Gastrocnemius medialis (tissue), 4 donors: ENCODE measurements at regions not wholly inside any gene's neighbourhood (a gene's known extent, or its start where the extent isn't known, plus 50 kb on each side); places are given as distances from the start of the nearest gene placed in this dataset.

Experiments
- CTCF ChIP-seq, 5 experiments: fragments of 450-650 bp in 3 of 5; fragments of 200-600 bp in 2 of 5; sonication (generic) in 2 of 5; IDR thresholded peaks in 4 of 5; conservative IDR thresholded peaks in 1 of 5; 1 replicate in 4 of 5; 2 replicates in 1 of 5; pipeline ENCODE4 v1.5.1; 2016 to 2019; ENCODE audit warnings: antibody characterized with exemption in 5 of 5, mild to moderate bottlenecking in 3 of 5, moderate library complexity in 3 of 5
- POLR2A ChIP-seq, 2 donors: fragments of 450-650 bp; IDR thresholded peaks; one replicate each; pipeline ENCODE4 v1.6.1; 2017; ENCODE audit warnings: antibody characterized with exemption in 2 of 2, mild to moderate bottlenecking in 2 of 2, moderate library complexity in 2 of 2

GRCh38 chr2:145547620-145548019, 1027.7 kb upstream of the ZEB2 start:
- TF ChIP-seq CTCF (IDR thresholded peaks at IDR 0.05 in 4 of 5, conservative IDR thresholded peaks at IDR 0.05 in 1 of 5) (no peak), POLR2A (IDR thresholded peaks at IDR 0.05) (no peak)
